Endothelial cell of umbilical vein (primary cell): ENCODE measurements at regions not wholly inside any gene's neighbourhood (a gene's known extent, or its start where the extent isn't known, plus 50 kb on each side); places are given as distances from the start of the nearest gene placed in this dataset.

ENCODE experiments used
- BruUV-seq: library from RNA; stranded (reverse); fragments of 400-500 nt; replicated peaks from 2 replicates; lab custom pipeline; 2021; lab: Mats Ljungman, UMichigan
- CTCF ChIA-PET: fragments of 300-600, 350-600 bp; sonication (Branson Sonifier 250); formaldehyde crosslinking; loops from one replicate; lab custom pipeline; 2021; ENCODE audit warnings: antibody characterized with exemption, inconsistent platforms; lab: Charles Lee
- POLR2A ChIA-PET: fragments of 300-600, 350-600 bp; sonication (Branson Sonifier 250); formaldehyde crosslinking; loops from one replicate; lab custom pipeline; 2021; ENCODE audit warnings: antibody characterized with exemption, inconsistent platforms; lab: Charles Lee
- DNase-seq: peaks from one replicate; pipeline ENCODE4 v3.0.0-alpha.2; 2011; ENCODE audit warnings: low read depth, low spot score
- FAIRE-seq: peaks from 2 replicates; lab custom pipeline; 2011; peaks lifted over from hg19 to GRCh38; lab: Jason Lieb, UNC
- H2AFZ ChIP-seq: 2 replicates; pipeline ENCODE4 v1.6.0; 2012; ENCODE audit warnings: low read depth, low read length, control low read depth, inconsistent platforms
- H3K27ac ChIP-seq: 2 replicates; pipeline ENCODE4 v1.5.1; 2011; ENCODE audit warnings: low read depth, mild to moderate bottlenecking, control low read depth, low read length, moderate library complexity; ENCODE audit not compliant: insufficient read depth
- H3K27me3 ChIP-seq, 2 experiments: 2 replicates each; pipeline versions ENCODE4 v1.6.0 to v1.6.1; 2011; ENCODE audit warnings: low read length in 2 of 2, mixed read lengths in 1 of 2; ENCODE audit not compliant: control insufficient read depth in 2 of 2, insufficient read depth in 2 of 2
- H3K36me3 ChIP-seq, 2 experiments: 2 replicates in 1 of 2; 3 replicates in 1 of 2; pipeline ENCODE4 v1.5.1; 2011; ENCODE audit warnings: low read length in 2 of 2, mild to moderate bottlenecking in 1 of 2, moderate library complexity in 1 of 2; ENCODE audit not compliant: control insufficient read depth in 2 of 2, insufficient read depth in 2 of 2; ENCODE audit errors: extremely low read depth in 1 of 2
- H3K4me1 ChIP-seq: 3 replicates; pipeline ENCODE4 v1.5.1; 2011; ENCODE audit warnings: mild to moderate bottlenecking, low read length; ENCODE audit not compliant: control insufficient read depth, insufficient read depth; ENCODE audit errors: extremely low read depth
- H3K4me2 ChIP-seq: 2 replicates; pipeline ENCODE4 v1.6.1; 2011; ENCODE audit warnings: low read length, control low read depth, mixed read lengths; ENCODE audit not compliant: insufficient read depth
- H3K4me3 ChIP-seq, 3 experiments: fragments of 200-600 bp in 1 of 3; sonication (generic), shearing (Covaris generic) in 1 of 3; replicated peaks in 1 of 3; 2 replicates each; pipeline ENCODE4 v1.5.1; 2011 to 2016; ENCODE audit warnings: control low read depth in 3 of 3, low read length in 3 of 3, mild to moderate bottlenecking in 2 of 3, inconsistent platforms in 1 of 3, low read depth in 1 of 3, moderate library complexity in 1 of 3; ENCODE audit not compliant: insufficient read depth in 1 of 3
- H3K79me2 ChIP-seq: 2 replicates; pipeline ENCODE4 v1.6.0; 2012; ENCODE audit warnings: low read length, inconsistent platforms; ENCODE audit not compliant: control insufficient read depth, insufficient read depth
- H3K9ac ChIP-seq: replicated peaks from 2 replicates; pipeline ENCODE3; 2011; ENCODE audit warnings: low read length, control low read depth; ENCODE audit not compliant: insufficient read depth; ENCODE audit errors: extremely low read depth
- H3K9me1 ChIP-seq: replicated peaks from 3 replicates; pipeline ENCODE4 v1.6.0; 2011; ENCODE audit warnings: mild to moderate bottlenecking, low read length; ENCODE audit not compliant: control insufficient read depth, insufficient read depth; ENCODE audit errors: extremely low read depth
- H3K9me3 ChIP-seq: replicated peaks from 2 replicates; pipeline ENCODE4 v1.5.1; 2012; ENCODE audit warnings: low read length, inconsistent platforms; ENCODE audit not compliant: control insufficient read depth, insufficient read depth
- H4K20me1 ChIP-seq: replicated peaks from 2 replicates; pipeline ENCODE3; 2011; ENCODE audit warnings: mild to moderate bottlenecking, low read length; ENCODE audit not compliant: control insufficient read depth, insufficient read depth; ENCODE audit errors: extremely low read depth
- EZH2 ChIP-seq: IDR thresholded peaks from 2 replicates; pipeline ENCODE4 v1.6.1; 2012; ENCODE audit warnings: borderline replicate concordance, low read depth, mild to moderate bottlenecking, moderate library complexity, low read length, inconsistent platforms; ENCODE audit not compliant: severe bottlenecking
- FOS ChIP-seq: IDR thresholded peaks from 2 replicates; pipeline ENCODE4 v1.6.1; 2011; ENCODE audit warnings: mild to moderate bottlenecking, low read length, moderate library complexity, borderline replicate concordance; ENCODE audit not compliant: insufficient read depth
- GATA2 ChIP-seq: IDR thresholded peaks from 2 replicates; pipeline ENCODE4 v1.7.0; 2011; ENCODE audit warnings: low read depth, mild to moderate bottlenecking, moderate library complexity, mixed read lengths, low read length; ENCODE audit not compliant: insufficient read length, insufficient read depth
- JUN ChIP-seq: IDR thresholded peaks from 2 replicates; pipeline ENCODE4 v1.6.1; 2011; ENCODE audit warnings: borderline replicate concordance, low read depth; ENCODE audit not compliant: insufficient read length, insufficient read depth
- MYC ChIP-seq: IDR thresholded peaks from one replicate; pipeline ENCODE4 v1.6.1; 2011; ENCODE audit warnings: mild to moderate bottlenecking, low read depth, low read length
- POLR2A ChIP-seq: IDR thresholded peaks from 2 replicates; pipeline ENCODE4 v1.6.1; 2012; ENCODE audit warnings: low read depth, mild to moderate bottlenecking, control low read depth, low read length
- POLR2AphosphoS5 ChIP-seq: IDR thresholded peaks from 2 replicates; pipeline ENCODE4 v1.6.1; 2012; ENCODE audit warnings: low read depth, mild to moderate bottlenecking, control low read depth, low read length, moderate library complexity; ENCODE audit not compliant: insufficient read depth
- dilution Hi-C: fragments of 300-500 bp; cut with MboI; formaldehyde crosslinking; loops from one replicate; pipeline ENCODE4 v1.15.0; 2019; ENCODE audit warnings: low sequenced_read_pairs; ENCODE audit not compliant: extremely low pct_ligation_motif_present
- intact Hi-C: fragments of 100-400 bp; cut with micrococcal nuclease; formaldehyde crosslinking; loops from one replicate; pipeline ENCODE4 v1.10.0; 2022
- TF ChIP-seq, protein P1 (sequence below), 2 donors: IDR thresholded peaks; 1 replicate in 1 of 2; 2 replicates in 1 of 2; pipeline ENCODE4 v1.5.1; 2011; ENCODE audit warnings: low read length in 2 of 2, mild to moderate bottlenecking in 2 of 2, moderate library complexity in 2 of 2, control low read depth in 1 of 2, inconsistent platforms in 1 of 2, low read depth in 1 of 2; ENCODE audit not compliant: insufficient read depth in 1 of 2; ENCODE audit errors: extremely low read depth in 1 of 2
- TF ChIP-seq, protein P2 (sequence below): IDR thresholded peaks from 2 replicates; pipeline ENCODE4 v1.6.1; 2011; ENCODE audit not compliant: insufficient read depth, insufficient read length

DNA sequence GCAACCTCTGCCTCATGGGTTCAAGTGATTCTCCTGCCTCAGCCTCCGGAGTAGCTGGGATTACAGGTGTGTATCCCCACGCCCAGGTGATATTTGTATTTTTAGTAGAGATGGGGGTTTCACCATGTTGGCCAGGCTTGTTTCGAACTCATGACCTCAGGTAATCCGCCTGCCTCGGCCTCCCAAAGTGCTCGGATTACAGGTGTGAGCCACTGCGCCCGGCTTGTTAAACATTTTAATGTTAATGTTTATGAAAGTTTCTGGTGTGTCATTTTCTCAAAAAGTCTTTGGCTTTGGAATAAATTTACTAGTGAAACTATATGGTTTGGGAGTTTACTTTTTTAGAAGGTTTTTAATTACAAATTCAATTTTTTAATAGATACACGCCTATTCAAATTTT, 698.8 kb downstream of the MECOM start:
- Histone ChIP-seq H2AFZ (no peak overlapping the region), H3K4me1 (no peaks in the 10 kb centered on the region), H3K27ac (no peak overlapping the region), H3K4me3 (no peak overlapping the region), H3K79me2 (no peaks in the 10 kb centered on the region), H3K27me3 (no peaks in the 10 kb centered on the region), H4K20me1 (no peaks in the 10 kb centered on the region), H3K9me1 (no peaks in the 10 kb centered on the region), H3K9ac (no peak overlapping the region), H3K4me2 (no peak overlapping the region), H3K36me3 (no peaks in the 10 kb centered on the region), H3K9me3 (no peaks in the 10 kb centered on the region)
- intact Hi-C loops: no loop called here
- dilution Hi-C loops: no loop called here
- DNase-seq (no peak), FAIRE-seq (no peak)
- ChIA-PET POLR2A (no interaction called here), CTCF (interaction anchor here (0.6 to 3.1 kb wide), 2 partner anchors 12 kb away, joined by 3 to 11 read pairs; no protein-coding TSS in a partner anchor)
- no peak for TF ChIP-seq POLR2A
- TF ChIP-seq MYC: no peak
- TF ChIP-seq JUN: no peak
- no peak for TF ChIP-seq EZH2
- TF ChIP-seq, protein P1, sequence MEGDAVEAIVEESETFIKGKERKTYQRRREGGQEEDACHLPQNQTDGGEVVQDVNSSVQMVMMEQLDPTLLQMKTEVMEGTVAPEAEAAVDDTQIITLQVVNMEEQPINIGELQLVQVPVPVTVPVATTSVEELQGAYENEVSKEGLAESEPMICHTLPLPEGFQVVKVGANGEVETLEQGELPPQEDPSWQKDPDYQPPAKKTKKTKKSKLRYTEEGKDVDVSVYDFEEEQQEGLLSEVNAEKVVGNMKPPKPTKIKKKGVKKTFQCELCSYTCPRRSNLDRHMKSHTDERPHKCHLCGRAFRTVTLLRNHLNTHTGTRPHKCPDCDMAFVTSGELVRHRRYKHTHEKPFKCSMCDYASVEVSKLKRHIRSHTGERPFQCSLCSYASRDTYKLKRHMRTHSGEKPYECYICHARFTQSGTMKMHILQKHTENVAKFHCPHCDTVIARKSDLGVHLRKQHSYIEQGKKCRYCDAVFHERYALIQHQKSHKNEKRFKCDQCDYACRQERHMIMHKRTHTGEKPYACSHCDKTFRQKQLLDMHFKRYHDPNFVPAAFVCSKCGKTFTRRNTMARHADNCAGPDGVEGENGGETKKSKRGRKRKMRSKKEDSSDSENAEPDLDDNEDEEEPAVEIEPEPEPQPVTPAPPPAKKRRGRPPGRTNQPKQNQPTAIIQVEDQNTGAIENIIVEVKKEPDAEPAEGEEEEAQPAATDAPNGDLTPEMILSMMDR (IDR thresholded peaks at IDR 0.05; ENCODE audit: extremely low read depth in 1 of 2, insufficient read depth in 1 of 2, low read depth in 1 of 2, low read length in 2 of 2): no peak
- no peak for TF ChIP-seq FOS
- TF ChIP-seq POLR2AphosphoS5: no peak
- TF ChIP-seq, protein P2, sequence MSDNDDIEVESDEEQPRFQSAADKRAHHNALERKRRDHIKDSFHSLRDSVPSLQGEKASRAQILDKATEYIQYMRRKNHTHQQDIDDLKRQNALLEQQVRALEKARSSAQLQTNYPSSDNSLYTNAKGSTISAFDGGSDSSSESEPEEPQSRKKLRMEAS: no peak
- TF ChIP-seq GATA2: no peak
- BruUV-seq: no TSS peak
